ENCODE measurements at regions not wholly inside any gene's neighbourhood (a gene's known extent, or its start where the extent isn't known, plus 50 kb on each side); places are given as distances from the start of the nearest gene placed in this dataset.

DNA sequence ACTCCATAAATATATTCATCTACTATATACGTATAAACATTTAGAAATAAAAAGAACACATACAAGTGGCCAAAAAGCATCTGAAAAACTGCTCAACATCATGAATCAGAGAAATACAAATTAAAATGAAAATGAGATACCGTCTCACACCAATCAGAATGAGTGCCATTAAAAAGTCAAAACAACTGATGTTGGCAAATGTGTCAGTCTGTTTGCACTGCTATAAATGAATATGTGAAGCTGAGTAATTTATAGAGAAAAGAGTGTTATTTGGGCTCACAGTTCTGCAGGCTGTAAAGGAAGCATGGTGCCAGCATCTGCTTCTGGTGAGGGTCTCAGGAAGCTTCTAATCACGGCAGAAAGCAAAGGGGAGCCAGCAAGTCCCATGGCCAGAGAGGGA is 620.3 kb upstream of the CCDC54 start:
- DNase-seq (ENCODE audit: low spot score): no peak

DNA sequence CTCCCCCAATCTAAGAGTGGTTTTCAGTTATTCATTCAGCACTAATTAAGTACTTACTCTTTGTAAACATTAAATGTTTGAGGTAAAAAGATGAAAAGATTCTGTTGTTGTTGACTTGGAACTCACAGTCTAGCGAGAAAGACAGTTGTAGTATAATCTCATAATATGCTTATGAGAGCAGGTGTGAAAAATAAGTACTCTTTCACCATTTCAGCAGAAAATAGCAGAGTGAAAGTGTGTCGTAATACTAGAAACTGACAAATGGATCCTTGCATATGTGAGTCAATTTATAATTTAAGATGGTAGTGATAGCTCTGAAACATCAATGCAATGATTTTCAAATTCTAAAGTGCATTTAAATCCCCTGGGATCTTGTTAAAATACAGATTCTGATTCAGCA is 618.8 kb upstream of the CCDC54 start:
- DNase-seq (ENCODE audit: low spot score): no peak

DNA sequence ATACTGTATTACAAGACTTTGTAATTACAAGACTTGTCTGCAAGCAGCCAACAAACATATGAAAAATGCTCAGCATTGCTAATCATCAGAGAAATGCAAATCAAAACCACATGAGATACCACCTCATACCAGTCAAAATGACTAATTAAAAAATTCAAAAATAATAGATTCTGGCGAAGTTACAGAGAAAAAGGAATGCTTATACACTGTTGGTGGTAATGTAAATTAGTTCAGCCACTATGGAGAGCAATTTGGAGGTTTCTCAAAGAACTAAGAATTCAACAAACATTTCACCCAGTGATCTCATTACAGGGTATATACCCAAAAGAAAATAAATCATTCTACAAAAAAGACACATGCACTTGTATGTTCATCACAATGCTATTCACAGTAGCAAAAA is 617.5 kb upstream of the CCDC54 start:
- DNase-seq (ENCODE audit: low spot score): no peak

DNA sequence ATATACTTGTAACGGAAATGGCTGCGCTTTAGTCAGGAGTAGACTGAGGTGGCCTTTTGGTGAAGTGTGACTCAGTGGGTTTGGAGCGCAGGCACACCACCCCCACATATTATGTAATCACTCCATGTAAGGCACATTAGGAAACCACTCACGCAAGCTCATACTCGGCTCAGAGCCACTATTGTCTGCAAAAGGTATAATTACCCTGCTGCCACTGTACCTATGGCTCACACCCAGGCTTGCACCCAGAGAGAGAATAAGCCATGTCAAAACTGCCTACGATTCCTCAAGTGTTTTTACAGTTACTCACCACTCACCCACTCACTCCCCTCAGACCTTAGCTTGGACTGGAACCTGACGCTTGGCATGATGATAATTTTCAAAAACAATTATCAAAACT is 611.9 kb upstream of the CCDC54 start:
- no peak for DNase-seq (ENCODE audit: low spot score)

DNA sequence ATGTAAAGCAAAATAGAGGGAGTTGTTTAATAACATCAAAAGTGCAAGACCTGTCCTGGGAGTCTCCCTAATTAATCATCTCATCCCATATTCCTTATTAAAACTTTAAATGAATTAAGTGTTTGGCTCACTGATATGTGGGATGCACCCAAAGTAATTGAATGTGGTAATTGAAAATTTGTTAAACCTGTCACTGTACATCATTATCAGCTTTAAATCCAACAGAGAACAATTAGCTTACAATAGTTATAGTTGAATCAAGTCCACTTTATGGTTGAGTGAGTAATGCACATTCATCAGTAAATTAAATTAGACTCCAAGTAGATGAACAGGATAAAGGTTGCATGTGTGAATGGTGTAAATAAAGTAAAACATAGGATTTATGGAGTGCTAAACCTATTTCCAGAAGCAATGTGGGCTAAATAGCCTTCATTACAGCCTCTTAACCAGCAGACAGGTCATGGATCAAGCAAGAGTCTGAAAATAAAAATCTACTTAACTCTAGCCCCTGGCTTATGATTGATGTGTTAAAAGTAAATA is 608.2 kb upstream of the CCDC54 start:
- no peak for DNase-seq (ENCODE audit: low spot score)

DNA sequence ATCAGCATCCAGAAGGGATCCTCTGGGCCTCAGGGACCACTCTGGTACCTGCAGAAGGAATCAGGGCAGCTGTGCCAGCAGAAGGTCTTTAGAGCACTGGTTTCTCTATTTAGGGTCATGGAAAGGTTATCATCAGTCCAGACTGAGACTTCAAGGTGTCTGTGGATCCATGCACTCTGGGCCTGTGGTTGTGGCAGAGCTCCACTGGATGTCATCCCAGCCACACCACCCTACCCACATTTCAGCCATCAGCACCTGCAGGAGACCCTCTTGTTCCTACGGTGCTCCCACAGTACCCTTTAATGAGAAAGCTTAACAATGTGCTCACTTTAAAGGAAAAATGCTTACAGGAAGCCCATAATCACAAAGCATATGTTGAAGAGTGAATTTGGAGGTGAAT is 603.4 kb upstream of the CCDC54 start:
- DNase-seq (ENCODE audit: low spot score): no peak

DNA sequence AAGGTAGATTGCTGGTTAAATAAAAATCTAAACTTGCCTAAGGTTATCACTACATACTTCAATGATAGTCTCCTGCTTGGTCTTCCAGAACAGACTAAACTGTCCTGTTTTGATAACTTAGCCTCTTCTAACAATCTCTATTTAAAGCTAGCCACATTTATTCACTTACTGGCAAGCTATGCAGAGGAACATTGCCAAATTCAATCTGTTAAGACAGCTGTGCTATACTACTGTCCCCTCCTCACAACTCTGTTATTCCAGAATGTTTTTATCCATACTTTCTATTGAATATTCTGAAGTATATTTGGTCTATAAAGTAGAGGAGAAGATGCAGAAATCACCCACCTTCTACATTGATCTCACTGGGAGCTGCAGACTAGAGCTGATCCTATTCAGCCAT is 594.0 kb upstream of the CCDC54 start:
- no peak for DNase-seq (ENCODE audit: low spot score)

DNA sequence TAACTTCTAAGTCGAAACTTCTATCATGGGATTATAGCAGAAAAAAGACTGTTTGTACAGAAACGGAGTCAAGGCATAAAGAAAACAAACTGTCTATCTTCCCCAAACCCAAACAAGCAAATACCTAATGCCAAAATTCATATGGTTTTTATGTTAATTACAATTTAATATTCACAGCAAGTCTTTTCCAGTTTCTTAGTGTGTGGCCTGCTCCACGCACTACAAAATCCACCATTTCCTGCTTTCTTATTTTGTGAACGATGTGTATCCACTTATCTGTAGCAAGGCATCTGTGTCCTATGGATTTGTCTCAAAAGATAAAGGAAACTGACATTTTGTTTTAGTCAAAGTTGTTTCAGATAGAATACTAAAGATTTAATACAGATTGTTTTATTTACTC is 588.0 kb upstream of the CCDC54 start:
- no peak for DNase-seq (ENCODE audit: low spot score)

DNA sequence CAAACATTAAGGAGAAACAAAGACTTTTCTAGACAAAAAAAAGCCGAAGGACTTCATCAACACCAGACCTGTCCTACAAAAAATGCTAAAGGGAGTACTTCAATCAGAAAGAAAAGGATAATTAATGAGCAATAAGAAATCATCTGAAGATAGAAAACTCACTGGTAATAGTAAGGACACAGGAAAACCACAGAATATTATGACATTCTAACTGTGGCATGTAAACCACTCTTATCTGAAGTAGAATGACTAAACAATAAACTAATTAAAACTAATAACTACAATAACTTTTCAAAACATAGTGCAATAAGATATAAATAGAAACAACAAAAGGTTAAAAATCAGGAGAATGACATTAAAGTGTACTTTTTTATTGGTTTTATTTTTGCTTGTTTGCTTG is 584.5 kb upstream of the CCDC54 start:
- DNase-seq (ENCODE audit: low spot score): no peak

DNA sequence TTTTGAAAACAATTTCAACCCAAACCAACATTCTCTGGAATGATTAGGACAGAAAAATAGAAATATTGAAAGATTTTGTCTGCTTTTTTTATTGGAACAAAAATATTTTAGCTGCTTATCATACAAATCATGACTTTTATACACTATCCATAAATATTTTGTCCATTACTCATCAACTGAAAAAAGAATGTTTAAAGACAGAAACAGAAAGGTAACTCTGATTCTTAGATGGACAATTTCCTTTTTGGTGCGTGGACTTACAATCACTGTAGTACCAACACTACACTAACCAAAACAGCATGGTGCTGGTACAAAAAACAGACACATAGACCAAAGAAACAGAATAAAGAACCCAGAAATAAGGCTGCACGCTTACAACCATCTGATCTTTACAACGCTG is 582.8 kb upstream of the CCDC54 start:
- no peak for DNase-seq (ENCODE audit: low spot score)

DNA sequence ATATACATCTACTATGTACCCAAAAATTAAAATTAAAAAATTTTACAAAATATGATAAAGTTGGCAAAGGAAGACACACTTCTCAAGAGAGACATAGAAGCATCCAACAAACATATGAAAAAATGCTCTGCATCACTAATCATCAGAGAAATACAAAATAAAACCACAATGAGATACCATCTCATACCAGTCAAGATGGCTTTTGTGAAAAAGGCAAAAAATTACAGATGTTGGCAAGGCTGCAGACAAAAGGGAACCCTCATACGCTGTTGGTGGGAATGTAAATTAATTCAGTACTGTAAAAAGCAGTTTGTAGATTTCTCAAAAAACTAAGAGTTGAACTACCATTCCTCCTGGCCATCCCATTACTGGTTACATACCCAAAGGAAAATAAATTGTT is 581.7 kb upstream of the CCDC54 start:
- no peak for DNase-seq (ENCODE audit: low spot score)

DNA sequence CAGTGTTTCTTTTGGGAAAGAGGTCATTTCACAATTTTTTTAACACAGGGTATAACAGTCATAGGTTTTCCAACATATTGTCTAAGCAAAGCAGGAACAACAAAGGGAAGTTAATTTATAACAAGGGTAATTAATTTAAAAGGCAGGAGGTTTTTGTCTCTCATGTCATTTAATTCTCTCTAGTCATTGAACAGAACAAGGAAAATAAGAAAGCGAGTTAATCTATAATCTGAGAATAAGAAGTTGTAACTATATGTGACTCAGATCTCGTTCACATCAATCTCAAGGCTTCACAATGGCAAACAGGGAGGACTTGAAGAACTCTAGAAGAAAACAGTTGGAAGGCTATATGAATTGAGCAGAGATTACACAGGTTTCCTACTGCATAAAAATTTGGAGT is 579.8 kb upstream of the CCDC54 start:
- no peak for DNase-seq (ENCODE audit: low spot score)

DNA sequence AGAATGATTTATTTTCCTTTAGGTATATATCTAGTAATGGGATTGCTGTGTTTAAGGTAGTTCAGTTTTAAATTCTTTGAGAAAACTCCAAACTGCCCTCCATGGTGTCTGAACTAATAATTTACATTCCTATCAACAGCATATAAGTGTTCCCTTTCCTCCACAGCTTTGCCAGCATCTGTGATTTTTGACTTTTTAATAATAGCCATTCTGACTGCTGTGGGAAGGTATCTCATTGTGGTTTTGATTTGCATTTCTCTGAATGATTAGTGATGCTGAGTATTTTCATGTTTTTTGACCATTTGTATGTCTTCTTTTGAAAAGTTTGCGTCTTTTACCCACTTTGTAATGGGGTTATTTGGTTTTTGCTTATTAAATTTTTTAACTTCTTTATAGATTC is 571.6 kb upstream of the CCDC54 start:
- no peak for DNase-seq (ENCODE audit: low spot score)

DNA sequence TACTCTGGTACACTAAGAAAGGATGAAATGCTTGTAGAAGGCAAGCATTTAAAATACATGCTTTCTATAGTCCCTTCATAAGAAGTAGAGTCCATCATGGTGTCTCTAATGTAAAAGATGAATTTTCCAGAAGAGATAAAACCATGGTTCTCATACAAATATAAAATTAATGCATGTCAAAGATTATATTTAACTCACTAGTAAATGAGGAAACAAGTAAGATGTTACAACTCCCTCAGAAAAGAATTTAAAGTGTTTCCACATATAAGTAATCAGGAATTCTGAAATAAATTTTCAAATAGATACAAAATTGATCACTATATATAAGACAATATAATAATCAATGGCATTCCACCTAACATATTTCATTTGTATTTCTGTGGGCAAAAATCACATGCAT is 570.3 kb upstream of the CCDC54 start:
- no peak for DNase-seq (ENCODE audit: low spot score)

DNA sequence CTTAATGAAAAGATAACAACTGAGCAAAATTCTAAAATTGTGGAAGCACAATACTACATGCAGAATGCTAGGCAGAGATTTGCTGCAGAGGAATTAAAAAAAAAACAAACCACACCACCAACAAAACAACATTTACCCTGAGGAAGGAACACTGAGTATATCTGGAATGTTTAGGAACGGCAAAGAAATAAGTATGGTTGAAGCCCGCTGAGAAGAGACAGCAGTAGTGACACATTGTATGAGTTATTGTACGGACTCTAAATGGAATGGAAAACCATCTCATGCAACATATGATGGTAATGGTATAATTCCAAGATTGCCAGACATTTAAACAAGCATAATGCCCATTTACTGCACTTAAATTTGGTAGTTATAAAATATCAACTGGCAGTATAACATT is 568.2 kb upstream of the CCDC54 start:
- no peak for DNase-seq (ENCODE audit: low spot score)

DNA sequence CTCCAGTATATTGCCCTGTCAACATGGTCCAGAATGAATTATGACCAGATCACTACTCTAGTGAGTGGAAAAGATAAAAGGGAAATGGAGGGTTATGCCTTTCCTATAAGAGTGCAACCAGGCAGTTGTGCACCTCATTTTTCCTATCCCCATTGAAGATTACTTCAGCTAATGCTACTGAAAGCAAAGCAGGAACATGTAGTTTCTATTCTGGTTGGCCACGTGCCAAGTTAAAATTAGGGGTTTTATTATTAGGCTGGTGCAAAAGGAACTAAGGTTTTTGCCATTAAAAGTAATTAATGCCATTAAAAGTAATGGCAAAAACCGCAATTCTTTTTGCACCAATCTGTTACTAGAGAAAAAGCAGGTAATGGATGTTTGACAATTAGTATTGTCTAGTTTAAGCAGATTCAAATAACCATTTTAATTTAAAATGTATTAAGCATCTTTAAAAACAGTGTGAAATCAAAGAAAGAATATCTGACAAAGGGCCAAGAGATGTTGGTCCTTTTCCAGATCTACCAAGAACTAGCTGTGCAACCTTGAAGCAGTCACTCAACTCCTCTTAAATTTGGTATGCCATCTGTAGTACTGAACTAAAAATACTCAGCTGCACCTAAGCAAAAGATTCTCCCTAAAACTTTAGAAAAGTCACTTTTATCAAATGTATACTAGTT is 567.5 kb upstream of the CCDC54 start:
- DNase-seq (ENCODE audit: low spot score): no peak

DNA sequence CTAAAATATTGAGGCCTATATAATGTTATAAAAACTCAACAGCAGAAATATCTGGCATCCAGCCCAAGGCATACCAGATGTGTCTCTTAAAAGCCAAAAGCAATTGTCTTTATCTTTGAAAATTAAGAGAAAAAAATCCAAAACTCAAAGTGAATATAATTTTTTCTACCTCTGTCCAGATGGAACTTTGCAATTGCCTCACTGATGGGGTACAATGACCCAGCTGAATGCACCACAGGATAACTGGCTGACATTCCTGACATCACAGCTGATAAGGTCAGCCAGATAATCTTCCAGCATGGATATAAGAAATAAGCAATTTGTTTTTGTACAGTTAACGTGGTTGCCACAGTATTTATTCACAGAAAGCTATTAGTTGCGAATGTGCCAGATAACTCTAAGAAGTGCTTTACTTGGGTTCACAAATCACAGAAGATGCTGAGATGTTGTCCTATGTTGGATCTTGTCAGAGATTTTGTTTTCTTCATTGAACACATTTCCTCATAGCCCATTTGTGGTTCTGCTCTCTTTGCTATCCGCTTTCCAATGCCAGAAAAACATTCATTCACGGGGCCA is 566.9 kb upstream of the CCDC54 start:
- DNase-seq (ENCODE audit: low spot score): no peak

DNA sequence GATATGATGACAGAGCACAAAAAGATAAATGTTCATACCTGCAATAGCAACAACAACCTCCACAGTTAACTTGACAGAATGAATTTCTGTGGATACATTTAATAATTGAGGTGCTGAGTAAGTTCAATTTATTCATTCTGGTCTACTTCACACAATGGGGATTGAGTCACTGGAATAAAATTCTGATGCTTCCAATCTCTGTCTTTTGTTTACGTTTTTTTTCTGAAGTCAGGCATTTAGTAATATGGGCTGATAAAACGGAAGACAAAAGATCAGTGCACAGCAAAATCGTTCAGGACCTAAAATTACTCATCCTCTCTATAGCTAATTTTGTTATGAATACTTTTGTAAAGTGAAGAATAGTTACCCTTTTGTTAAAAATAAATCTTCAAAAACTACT is 565.9 kb upstream of the CCDC54 start:
- DNase-seq (ENCODE audit: low spot score): no peak

DNA sequence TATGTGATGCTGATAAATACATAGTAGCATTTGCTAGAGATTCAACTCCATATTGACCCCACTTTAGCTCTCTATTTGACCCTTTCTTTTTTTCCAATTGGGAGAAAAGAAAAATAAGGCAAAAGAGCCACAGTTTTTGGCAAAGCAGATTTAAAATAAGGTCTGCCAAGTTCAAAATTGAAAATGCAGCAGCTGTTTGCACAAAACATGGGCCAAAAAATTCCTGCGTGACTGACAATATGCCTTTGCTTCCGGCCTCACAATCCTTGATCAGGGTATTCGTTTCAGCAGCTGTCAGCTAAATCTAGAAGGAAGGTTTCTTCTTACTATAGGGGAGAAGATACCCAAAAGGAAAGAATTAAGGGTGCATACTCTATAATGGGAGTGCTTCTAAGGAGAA is 563.5 kb upstream of the CCDC54 start:
- no peak for DNase-seq (ENCODE audit: low spot score)

DNA sequence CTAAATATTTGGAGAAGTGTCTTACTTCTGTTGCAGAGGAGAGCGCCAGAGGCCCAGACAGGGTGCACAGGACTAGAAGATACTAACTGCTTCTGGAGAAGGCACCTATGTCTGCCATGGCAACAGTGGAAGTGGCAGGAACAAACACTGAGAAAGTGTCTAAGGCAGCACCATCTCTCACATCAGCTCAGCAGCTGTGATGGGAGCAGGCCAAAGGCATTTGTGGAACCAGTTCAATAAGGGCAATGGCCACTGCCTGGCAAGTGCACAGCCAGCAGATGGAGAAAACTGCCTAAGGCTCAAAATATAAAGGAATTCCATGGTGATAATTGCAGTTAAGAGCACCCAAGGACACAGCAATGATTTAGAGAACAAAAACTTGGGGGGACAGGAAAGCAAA is 563.0 kb upstream of the CCDC54 start:
- DNase-seq (ENCODE audit: low spot score): no peak

DNA sequence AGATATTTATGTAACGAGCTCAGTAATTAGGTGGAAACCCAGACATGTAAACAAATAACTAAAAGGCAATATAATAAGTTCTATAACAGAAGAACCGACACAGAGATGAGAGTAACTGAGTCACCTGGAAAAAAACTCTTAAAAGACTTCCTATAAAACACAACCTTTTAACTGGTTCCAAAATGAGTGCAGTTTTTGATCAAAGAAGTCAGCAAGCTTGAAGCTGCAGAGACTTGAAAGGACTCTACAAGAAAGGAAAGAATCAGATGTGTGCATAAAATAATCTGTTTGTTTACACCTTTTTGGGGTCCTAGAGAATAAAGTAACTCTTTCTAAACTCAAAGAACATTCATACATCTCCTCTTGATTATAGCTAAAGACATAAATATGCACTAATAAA is 560.4 kb upstream of the CCDC54 start:
- DNase-seq (ENCODE audit: low spot score): no peak

DNA sequence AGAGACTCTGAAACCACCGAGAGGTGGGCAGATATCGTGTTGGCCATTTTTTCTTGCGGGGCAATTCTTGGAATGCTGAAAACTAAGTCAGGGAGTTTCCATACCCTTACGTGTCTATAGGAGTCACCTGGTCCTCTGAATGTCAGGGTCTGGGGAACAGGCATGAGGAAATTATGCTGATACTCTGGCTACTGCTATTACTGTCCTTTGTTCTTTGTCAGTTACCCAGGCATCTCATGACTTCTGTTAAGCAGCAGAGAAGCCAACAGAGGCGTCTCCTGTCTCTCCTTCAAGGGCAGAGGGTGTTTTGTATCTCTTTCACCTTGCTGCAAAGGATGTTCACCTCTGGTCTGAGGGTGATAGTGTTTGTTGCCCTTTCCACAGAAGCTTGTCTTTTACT is 559.5 kb upstream of the CCDC54 start:
- DNase-seq (ENCODE audit: low spot score): no peak

DNA sequence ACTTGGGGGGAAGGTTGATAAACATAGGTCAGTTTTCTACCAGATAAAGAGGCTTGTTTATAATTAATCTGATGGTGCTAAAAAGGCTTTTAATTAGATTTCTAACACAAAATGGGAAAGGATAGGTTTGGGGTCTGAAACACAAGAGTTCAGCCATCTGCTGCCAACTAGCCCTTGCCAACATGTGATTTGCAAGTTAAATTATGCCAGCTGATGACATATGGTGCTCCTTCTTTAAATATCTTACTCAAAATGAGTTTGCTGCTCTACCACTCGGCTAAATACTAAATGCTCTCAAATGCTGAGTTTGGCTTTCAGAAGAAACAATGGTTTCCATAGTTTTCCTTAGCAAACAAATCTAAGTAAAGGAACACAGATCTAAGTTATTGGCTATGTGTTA is 557.8 kb upstream of the CCDC54 start:
- no peak for DNase-seq (ENCODE audit: low spot score)

DNA sequence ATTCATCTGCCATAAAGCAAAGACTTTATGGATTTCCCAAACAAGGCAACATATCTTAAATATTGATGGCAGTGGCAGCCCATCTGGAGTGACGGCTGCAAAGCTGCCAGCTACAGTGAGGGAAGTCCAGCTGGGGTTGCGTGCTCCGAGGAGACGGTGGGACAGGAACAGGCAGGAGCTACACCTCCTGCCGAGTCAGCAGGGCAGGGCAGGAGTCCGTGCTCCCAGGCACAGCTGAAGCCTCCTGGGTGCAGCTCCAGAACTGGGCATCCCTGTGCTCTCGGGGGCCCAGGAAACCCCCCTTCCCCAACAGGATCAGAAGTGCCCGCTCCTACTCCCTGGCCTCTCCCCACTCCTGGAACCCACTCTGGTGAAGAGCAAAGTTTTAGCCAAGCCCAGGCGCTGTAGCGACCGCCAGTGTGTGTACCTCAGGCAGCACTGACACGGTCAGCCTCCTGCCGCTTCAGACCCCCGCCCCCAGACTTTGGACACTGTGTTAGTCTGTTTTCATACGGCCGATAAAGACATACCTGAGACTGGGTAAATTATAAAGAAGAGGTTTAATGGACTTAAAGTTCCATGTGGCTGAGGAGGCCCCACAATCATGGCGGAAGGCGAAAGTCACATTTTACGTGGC is 556.4 kb upstream of the CCDC54 start:
- DNase-seq (ENCODE audit: low spot score): no peak

Measured in ecto neural progenitor cell (in vitro differentiated cells).